Lung (tissue), 11 donors: ENCODE measurements at regions not wholly inside any gene's neighbourhood (a gene's known extent, or its start where the extent isn't known, plus 50 kb on each side); places are given as distances from the start of the nearest gene placed in this dataset.

ENCODE experiments used
- ATAC-seq: fragments of 200-7000 bp; cut with Tn5 transposase; one replicate; pipeline ENCODE4 v1.9.1; 2020; ENCODE audit warnings: moderate number of reproducible peaks; ENCODE audit not compliant: insufficient read depth, low FRiP score
- DNase-seq, 3 donors: peaks; one replicate each; pipeline ENCODE4 v3.0.0-alpha.2; 2013 to 2017
- H3K27ac ChIP-seq, 2 donors: one replicate each; pipeline ENCODE4 v1.5.1; 2013; ENCODE audit warnings: mild to moderate bottlenecking in 2 of 2, moderate library complexity in 2 of 2, control low read depth in 1 of 2, inconsistent platforms in 1 of 2, low read depth in 1 of 2, low read length in 1 of 2
- H3K27me3 ChIP-seq, 3 donors: one replicate each; pipeline ENCODE4 v1.5.1; 2013; ENCODE audit warnings: low read length in 2 of 3; ENCODE audit not compliant: control insufficient read depth in 3 of 3, insufficient read depth in 3 of 3
- H3K36me3 ChIP-seq, 4 donors: one replicate each; pipeline ENCODE4 v1.5.1; 2013; ENCODE audit warnings: low read length in 4 of 4, mild to moderate bottlenecking in 1 of 4, moderate library complexity in 1 of 4; ENCODE audit not compliant: control insufficient read depth in 4 of 4, insufficient read depth in 4 of 4
- H3K4me1 ChIP-seq, 5 donors: one replicate each; pipeline ENCODE4 v1.5.1; 2013; ENCODE audit warnings: low read length in 5 of 5, mild to moderate bottlenecking in 2 of 5, moderate library complexity in 1 of 5; ENCODE audit not compliant: control insufficient read depth in 5 of 5, insufficient read depth in 5 of 5
- H3K4me3 ChIP-seq: one replicate; pipeline ENCODE4 v1.5.1; 2013; ENCODE audit warnings: mild to moderate bottlenecking, control low read depth, moderate library complexity
- H3K9ac ChIP-seq, 2 donors: one replicate each; pipeline ENCODE4 v1.5.1; 2013; ENCODE audit warnings: low read length in 2 of 2, control low read depth in 1 of 2; ENCODE audit not compliant: insufficient read depth in 1 of 2
- H3K9me3 ChIP-seq, 4 donors: one replicate each; pipeline ENCODE4 v1.5.1; 2013; ENCODE audit warnings: low read length in 3 of 4, mild to moderate bottlenecking in 1 of 4, moderate library complexity in 1 of 4; ENCODE audit not compliant: control insufficient read depth in 4 of 4, insufficient read depth in 3 of 4
- WGBS, 2 donors: extraction: QIAGEN DNeasy Blood & Tissue Kit; methylation state at CpG; one replicate each; pipeline ENCODE4 v1.1.7; 2013; 5-methylcytosine and 5-hydroxymethylcytosine counted together
- TF ChIP-seq, protein P1 (sequence below): IDR thresholded peaks from 2 replicates; pipeline ENCODE4 v1.5.1; 2012; ENCODE audit warnings: mild to moderate bottlenecking; ENCODE audit errors: control extremely low read depth, extremely low read depth
- donor health status: control.
- donor health status: control.
- donor health status: Bipolar disorder and iron deficiency.
- donor health status: healthy.
- donor health status: DM: yes; HTN: yes; CAD: no.

DNA sequence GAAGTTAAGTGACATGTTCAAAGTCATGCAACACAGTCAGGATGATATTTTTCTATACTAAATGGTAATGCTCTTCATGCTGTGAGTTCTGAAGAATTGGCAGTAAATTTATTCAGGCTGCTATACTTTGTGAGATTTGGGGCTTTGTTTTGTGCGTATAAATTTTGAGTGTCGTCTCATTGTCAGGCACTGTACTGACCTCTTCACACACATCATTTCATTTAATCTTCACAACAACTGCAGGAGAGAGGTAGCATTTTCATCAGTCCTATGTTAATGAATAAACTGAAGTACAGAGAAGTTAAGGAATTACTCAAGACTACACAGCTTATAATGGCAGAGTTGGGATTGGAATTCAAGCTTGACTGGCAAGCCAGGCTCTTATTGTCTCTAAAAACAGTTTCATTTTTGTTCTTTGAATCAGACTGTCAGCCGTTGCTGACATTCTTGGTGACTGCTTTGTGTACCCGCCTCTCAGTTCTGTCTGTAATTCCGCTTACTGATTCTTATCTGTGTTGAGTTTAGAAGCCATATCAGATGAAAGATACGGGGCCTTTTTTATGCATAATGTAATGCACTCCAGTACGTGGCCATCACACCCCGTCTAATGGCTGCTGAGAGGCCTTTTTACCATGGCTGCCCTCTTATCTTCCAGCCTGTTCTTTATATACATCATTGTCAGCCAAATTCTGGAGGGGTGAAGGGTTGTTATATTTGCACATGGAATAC lies 274.9 kb downstream of the UTRN start:
- TF ChIP-seq, protein P1, sequence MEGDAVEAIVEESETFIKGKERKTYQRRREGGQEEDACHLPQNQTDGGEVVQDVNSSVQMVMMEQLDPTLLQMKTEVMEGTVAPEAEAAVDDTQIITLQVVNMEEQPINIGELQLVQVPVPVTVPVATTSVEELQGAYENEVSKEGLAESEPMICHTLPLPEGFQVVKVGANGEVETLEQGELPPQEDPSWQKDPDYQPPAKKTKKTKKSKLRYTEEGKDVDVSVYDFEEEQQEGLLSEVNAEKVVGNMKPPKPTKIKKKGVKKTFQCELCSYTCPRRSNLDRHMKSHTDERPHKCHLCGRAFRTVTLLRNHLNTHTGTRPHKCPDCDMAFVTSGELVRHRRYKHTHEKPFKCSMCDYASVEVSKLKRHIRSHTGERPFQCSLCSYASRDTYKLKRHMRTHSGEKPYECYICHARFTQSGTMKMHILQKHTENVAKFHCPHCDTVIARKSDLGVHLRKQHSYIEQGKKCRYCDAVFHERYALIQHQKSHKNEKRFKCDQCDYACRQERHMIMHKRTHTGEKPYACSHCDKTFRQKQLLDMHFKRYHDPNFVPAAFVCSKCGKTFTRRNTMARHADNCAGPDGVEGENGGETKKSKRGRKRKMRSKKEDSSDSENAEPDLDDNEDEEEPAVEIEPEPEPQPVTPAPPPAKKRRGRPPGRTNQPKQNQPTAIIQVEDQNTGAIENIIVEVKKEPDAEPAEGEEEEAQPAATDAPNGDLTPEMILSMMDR: no peak

DNA sequence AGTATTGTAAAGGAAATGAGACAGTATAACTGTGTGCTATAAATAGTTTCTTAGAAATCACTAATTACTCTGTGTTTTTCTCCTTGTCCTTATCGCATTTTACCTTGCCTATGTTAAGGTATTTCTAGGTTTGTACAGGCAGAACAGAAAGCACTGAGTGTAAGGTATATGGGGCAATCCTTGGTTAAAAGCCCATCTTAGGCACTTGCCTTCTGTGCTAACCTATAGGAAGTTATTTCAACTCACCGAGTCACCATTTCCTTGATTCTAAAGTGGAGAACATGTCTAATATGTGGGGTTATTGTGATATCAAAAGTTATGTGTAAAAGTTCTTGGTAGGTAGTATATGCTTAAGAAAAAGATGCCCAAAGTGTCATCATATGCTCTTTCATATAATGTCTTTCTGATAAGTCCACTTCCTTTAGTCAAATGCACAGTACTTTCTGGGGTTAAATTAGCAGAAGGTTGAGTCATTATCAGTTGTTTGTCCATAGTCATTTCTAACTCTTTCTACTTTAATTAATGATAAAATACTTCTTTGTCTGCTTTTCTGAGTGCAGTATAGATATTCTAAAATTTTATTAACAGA lies 276.4 kb downstream of the UTRN start:
- WGBS, 2 donors: 90 to 91% methylated on average over 2 of the region's 2 CpGs
- Histone ChIP-seq H3K27ac (no peak overlapping the region), H3K4me3 (no peak overlapping the region)

More for the DNA sequence above, 274.9 kb downstream of the UTRN start:
- peak overlapping the region in 1 of 2 donors; percentile 6 for H3K27ac ChIP-seq
- peaks cover 11 to 22% (median 12%) of the 10 kb centered on the region in 4 donors for H3K36me3 ChIP-seq
- ATAC-seq (peak; percentile 58), DNase-seq (peak; percentile 34 to 71 (median 64))
- no peak overlapping the region for H3K4me3 ChIP-seq
- no peaks in the 10 kb centered on the region for H3K27me3 ChIP-seq
- no peaks in the 10 kb centered on the region for H3K9me3 ChIP-seq
- peaks cover 0 to 7% (median 4%) of the 10 kb centered on the region in 5 donors for H3K4me1 ChIP-seq
- WGBS, 2 donors: 58 to 66% methylated on average over 8 of the region's 8 CpGs
- peak overlapping the region in 1 of 2 donors; percentile 68 for H3K9ac ChIP-seq

DNA sequence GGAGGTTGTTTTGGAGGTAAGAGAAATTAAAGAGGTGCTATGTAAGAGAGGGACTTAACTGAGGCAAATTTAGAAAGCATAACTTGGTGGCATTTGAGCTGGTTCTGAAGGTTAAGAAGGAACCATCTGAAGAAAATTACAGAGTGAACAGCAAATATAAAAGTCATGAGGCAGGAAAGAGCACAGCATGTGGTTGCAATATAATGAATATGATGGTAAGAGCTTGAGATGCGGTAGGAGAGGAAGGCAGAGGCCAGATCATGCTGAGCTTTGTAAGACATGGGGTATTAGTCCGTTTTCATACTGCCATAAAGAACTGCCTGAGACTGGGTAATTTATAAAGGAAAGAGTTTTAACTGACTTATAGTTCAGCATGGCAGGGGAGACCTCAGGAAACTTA lies 279.1 kb downstream of the UTRN start:
- H3K4me1 ChIP-seq: peaks cover 3 to 7% (median 4%) of the 10 kb centered on the region in 5 donors
- WGBS, 2 donors: 93 to 97% methylated on average over 2 of the region's 2 CpGs
- H3K27me3 ChIP-seq: no peaks in the 10 kb centered on the region
- peaks cover 3 to 16% (median 5%) of the 10 kb centered on the region in 4 donors for H3K36me3 ChIP-seq
- no peak overlapping the region for H3K27ac ChIP-seq
- no peaks in the 10 kb centered on the region for H3K9me3 ChIP-seq
- no peak overlapping the region for H3K4me3 ChIP-seq
- no peak for DNase-seq
- TF ChIP-seq, protein P1: no peak
- H3K9ac ChIP-seq: no peak overlapping the region
- no peak for ATAC-seq

More for the DNA sequence above, 276.4 kb downstream of the UTRN start:
- H3K36me3 ChIP-seq: peaks cover 7 to 19% (median 8%) of the 10 kb centered on the region in 4 donors
- peaks cover 0 to 7% (median 4%) of the 10 kb centered on the region in 5 donors for H3K4me1 ChIP-seq
- no peak for DNase-seq
- H3K27me3 ChIP-seq: no peaks in the 10 kb centered on the region
- TF ChIP-seq, protein P1: no peak
- H3K9ac ChIP-seq: no peak overlapping the region
- no peaks in the 10 kb centered on the region for H3K9me3 ChIP-seq
- ATAC-seq: no peak
